ENCODE measurements at regions not wholly inside any gene's neighbourhood (a gene's known extent, or its start where the extent isn't known, plus 50 kb on each side); places are given as distances from the start of the nearest gene placed in this dataset.

DNA sequence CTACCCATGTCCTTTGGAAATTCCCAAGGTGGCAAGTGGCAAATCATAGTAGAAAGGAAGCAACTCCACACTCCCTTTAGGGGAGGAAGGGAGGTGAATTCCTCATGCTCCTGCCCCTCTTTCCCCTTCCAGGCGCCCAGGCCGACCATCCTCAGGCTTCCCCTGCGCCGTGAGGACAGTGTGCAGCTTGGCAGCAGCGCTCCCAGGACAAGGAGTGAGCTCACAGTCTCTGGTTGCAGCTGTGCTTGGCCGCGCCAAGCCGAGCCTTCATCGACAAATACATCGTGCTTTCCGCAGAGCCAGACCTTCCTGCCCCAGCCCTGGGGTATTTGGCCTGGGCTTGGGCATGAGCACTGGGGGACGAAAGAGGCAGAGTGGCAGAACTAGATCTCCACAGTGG is 112.6 kb downstream of the ENGASE start:
- TF ChIP-seq POLR2A (IDR thresholded peaks at IDR 0.05) (no peak), CTCF (IDR thresholded peaks at IDR 0.05) (no peak)
